GM18951 (cell line): ENCODE measurements at regions not wholly inside any gene's neighbourhood (a gene's known extent, or its start where the extent isn't known, plus 50 kb on each side); places are given as distances from the start of the nearest gene placed in this dataset.

Experiments used
- POLR2A ChIP-seq: IDR thresholded peaks from 4 replicates; pipeline ENCODE4 v1.6.1; 2011; ENCODE audit warnings: mild to moderate bottlenecking; ENCODE audit not compliant: insufficient read length, insufficient read depth; ENCODE audit errors: extremely low read depth
- in situ Hi-C: fragments of 300-500 bp; cut with MboI; formaldehyde crosslinking; loops from one replicate; pipeline ENCODE4 v1.12.0; 2022; ENCODE audit warnings: low sequenced_read_pairs, mixed read lengths, inconsistent platforms; ENCODE audit not compliant: unreplicated experiment

- in situ Hi-C loops, result no loop called here
- no peak for TF ChIP-seq POLR2A
Observed at GRCh38 chr6:1144842-1145767, 166.8 kb upstream of the FOXQ1 start.

GRCh38 chr6:1143655-1144054 lies 168.2 kb upstream of the FOXQ1 start:
- in situ Hi-C loops, result no loop called here
- no peak for TF ChIP-seq POLR2A

GRCh38 chr6:1139155-1139890 lies 172.6 kb upstream of the FOXQ1 start:
- TF ChIP-seq POLR2A, result no peak
- in situ Hi-C loops, result no loop called here

GRCh38 chr6:1137849-1138248 lies 174.0 kb upstream of the FOXQ1 start:
- in situ Hi-C loops, result no loop called here
- no peak for TF ChIP-seq POLR2A

GRCh38 chr6:1136827-1137226 lies 175.1 kb upstream of the FOXQ1 start:
- TF ChIP-seq POLR2A, result no peak
- in situ Hi-C loops, result no loop called here

GRCh38 chr6:1136415-1136774 lies 175.5 kb upstream of the FOXQ1 start:
- no peak for TF ChIP-seq POLR2A
- in situ Hi-C loops, result no loop called here

GRCh38 chr6:1135726-1136414 lies 176.0 kb upstream of the FOXQ1 start:
- in situ Hi-C loops, result no loop called here
- TF ChIP-seq POLR2A, result no peak

- TF ChIP-seq POLR2A, result no peak
- in situ Hi-C loops, result no loop called here
Observed at GRCh38 chr6:1131285-1132079, 180.4 kb upstream of the FOXQ1 start.

GRCh38 chr6:1130709-1131108 lies 181.2 kb upstream of the FOXQ1 start:
- TF ChIP-seq POLR2A, result no peak
- in situ Hi-C loops, result no loop called here

- TF ChIP-seq POLR2A, result no peak
- in situ Hi-C loops, result no loop called here
Observed at GRCh38 chr6:1129131-1129530, 182.8 kb upstream of the FOXQ1 start.

GRCh38 chr6:1127597-1128288 lies 184.2 kb upstream of the FOXQ1 start:
- in situ Hi-C loops, result no loop called here
- no peak for TF ChIP-seq POLR2A

GRCh38 chr6:1127129-1127528 lies 184.8 kb upstream of the FOXQ1 start:
- no peak for TF ChIP-seq POLR2A
- in situ Hi-C loops, result no loop called here
